ENCODE measurements at regions not wholly inside any gene's neighbourhood (a gene's known extent, or its start where the extent isn't known, plus 50 kb on each side); places are given as distances from the start of the nearest gene placed in this dataset.

DNA sequence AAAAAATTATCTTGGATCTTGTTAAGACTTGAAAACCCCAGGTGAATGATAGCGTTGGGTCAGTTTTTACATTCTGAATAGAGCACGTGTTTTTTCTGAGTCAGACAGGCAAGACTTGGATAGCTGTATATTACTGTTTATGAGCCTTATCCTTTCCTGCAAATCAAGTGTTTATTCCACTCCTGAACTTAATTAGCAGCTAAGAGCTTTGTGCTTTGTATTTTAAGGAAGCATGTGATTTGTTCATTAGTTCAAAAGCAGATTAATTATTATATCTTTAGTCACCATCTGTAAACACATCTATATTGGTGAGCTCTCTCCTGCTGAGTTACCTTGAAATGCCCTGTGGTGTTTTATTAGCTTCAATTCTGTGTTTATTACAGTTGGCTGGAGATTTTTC, 98.6 kb upstream of the PRPS1L1 start:
- no peak for TF ChIP-seq RBM39 (IDR thresholded peaks at IDR 0.05; ENCODE audit: low read depth, low read length, poor library complexity, severe bottlenecking)
- TF ChIP-seq, protein P1, sequence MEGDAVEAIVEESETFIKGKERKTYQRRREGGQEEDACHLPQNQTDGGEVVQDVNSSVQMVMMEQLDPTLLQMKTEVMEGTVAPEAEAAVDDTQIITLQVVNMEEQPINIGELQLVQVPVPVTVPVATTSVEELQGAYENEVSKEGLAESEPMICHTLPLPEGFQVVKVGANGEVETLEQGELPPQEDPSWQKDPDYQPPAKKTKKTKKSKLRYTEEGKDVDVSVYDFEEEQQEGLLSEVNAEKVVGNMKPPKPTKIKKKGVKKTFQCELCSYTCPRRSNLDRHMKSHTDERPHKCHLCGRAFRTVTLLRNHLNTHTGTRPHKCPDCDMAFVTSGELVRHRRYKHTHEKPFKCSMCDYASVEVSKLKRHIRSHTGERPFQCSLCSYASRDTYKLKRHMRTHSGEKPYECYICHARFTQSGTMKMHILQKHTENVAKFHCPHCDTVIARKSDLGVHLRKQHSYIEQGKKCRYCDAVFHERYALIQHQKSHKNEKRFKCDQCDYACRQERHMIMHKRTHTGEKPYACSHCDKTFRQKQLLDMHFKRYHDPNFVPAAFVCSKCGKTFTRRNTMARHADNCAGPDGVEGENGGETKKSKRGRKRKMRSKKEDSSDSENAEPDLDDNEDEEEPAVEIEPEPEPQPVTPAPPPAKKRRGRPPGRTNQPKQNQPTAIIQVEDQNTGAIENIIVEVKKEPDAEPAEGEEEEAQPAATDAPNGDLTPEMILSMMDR (CRISPR knock-in tag; IDR thresholded peaks at IDR 0.05): no peak
- TF ChIP-seq TAF1 (CRISPR knock-in tag; IDR thresholded peaks at IDR 0.05): no peak
- TF ChIP-seq, protein P2, sequence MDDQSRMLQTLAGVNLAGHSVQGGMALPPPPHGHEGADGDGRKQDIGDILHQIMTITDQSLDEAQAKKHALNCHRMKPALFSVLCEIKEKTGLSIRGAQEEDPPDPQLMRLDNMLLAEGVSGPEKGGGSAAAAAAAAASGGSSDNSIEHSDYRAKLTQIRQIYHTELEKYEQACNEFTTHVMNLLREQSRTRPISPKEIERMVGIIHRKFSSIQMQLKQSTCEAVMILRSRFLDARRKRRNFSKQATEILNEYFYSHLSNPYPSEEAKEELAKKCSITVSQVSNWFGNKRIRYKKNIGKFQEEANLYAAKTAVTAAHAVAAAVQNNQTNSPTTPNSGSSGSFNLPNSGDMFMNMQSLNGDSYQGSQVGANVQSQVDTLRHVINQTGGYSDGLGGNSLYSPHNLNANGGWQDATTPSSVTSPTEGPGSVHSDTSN (CRISPR knock-in tag; IDR thresholded peaks at IDR 0.05; ENCODE audit: borderline replicate concordance): no peak
- no peak for TF ChIP-seq POLR2G (IDR thresholded peaks at IDR 0.05; ENCODE audit: low read depth, low read length)
- TF ChIP-seq, protein P3, sequence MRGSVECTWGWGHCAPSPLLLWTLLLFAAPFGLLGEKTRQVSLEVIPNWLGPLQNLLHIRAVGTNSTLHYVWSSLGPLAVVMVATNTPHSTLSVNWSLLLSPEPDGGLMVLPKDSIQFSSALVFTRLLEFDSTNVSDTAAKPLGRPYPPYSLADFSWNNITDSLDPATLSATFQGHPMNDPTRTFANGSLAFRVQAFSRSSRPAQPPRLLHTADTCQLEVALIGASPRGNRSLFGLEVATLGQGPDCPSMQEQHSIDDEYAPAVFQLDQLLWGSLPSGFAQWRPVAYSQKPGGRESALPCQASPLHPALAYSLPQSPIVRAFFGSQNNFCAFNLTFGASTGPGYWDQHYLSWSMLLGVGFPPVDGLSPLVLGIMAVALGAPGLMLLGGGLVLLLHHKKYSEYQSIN (CRISPR knock-in tag; IDR thresholded peaks at IDR 0.05; ENCODE audit: borderline replicate concordance): no peak
- no peak for TF ChIP-seq SIN3A (IDR thresholded peaks at IDR 0.05; ENCODE audit: borderline replicate concordance, low read depth, low read length)
- TF ChIP-seq, protein P4, sequence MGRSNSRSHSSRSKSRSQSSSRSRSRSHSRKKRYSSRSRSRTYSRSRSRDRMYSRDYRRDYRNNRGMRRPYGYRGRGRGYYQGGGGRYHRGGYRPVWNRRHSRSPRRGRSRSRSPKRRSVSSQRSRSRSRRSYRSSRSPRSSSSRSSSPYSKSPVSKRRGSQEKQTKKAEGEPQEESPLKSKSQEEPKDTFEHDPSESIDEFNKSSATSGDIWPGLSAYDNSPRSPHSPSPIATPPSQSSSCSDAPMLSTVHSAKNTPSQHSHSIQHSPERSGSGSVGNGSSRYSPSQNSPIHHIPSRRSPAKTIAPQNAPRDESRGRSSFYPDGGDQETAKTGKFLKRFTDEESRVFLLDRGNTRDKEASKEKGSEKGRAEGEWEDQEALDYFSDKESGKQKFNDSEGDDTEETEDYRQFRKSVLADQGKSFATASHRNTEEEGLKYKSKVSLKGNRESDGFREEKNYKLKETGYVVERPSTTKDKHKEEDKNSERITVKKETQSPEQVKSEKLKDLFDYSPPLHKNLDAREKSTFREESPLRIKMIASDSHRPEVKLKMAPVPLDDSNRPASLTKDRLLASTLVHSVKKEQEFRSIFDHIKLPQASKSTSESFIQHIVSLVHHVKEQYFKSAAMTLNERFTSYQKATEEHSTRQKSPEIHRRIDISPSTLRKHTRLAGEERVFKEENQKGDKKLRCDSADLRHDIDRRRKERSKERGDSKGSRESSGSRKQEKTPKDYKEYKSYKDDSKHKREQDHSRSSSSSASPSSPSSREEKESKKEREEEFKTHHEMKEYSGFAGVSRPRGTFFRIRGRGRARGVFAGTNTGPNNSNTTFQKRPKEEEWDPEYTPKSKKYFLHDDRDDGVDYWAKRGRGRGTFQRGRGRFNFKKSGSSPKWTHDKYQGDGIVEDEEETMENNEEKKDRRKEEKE (IDR thresholded peaks at IDR 0.05): no peak
